GM18867 (cell line): ENCODE measurements at regions not wholly inside any gene's neighbourhood (a gene's known extent, or its start where the extent isn't known, plus 50 kb on each side); places are given as distances from the start of the nearest gene placed in this dataset.

ENCODE experiments used
- ATAC-seq: cut with Tn5 transposase; IDR thresholded peaks from one replicate; pipeline ENCODE4 v1.9.1; 2021; ENCODE audit warnings: mild to moderate bottlenecking, moderate library complexity; ENCODE audit not compliant: unreplicated experiment

DNA sequence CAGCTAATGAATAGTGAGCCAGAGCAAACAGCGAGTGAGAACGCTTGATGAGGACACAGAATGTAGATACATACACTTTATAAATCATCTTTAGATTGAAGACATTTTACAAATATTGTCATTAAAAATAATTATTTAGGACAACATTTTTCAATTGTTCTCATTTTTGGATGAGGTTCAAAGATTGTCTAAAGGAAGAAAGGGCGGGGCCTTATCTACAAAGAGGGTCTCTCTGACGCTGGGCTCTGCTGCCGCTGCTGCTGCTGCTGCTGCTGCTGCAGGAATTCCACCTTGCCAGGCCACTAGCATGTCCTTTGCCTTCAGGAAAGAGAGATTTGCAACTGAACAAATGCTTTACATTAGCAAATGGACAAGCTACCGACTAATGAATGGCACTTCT, 220.7 kb upstream of the TMEM161B start:
- no peak for ATAC-seq

DNA sequence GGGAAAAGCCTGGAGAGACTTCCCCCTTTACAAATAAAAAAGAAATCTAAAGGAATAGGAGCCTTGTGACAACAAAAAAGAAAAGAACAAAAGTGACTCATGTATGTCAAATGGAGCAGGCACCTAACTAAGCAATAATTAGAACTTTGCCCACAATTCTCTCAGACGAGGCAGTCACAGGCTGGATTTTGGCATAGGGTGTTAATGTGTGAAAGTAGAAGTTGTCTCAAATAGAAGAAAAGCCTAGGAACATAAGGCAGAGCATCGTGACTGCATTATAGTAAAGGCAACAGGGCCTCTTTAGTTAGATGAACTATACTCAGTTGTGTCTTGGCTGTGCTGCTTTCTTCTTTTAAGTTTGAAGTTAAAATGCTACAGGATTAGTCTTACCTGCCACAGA, 219.9 kb upstream of the TMEM161B start:
- no peak for ATAC-seq

DNA sequence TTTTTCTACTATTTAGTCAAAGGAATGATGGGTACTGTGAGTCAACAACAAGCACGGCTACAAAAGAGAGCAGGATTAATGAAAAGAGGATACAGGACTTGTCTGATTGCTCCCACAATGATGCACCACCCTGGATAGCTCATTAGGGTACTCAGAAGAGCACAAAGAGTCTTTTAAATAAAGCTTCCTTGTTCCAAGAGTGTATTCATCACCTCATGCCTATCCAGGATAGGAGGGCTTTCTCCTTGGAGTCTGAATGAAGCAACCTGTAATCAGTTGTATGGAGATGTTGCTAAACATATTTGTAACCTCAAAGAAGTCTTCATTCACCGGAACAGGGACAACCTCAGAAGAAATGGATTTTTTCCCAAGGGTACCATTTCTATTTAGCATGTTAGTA, 219.5 kb upstream of the TMEM161B start:
- ATAC-seq: no peak

DNA sequence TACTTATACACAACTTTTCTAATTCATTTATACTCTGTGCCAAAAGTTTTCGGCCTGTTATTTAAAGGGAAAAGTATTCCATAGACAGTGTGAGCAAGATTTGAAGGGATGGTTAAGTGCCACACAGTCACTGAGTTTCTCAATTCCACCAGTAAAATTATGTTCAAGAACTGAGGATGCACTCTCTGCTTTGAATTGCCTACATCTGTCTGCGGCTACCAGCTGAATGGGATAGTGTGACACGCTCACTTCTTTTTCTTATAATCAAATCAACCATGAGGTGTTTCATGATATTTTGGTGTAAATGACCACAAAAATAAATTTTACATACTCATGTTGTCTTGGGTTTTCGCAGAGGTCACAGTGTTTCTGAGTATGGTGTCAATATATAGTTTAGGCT, 218.4 kb upstream of the TMEM161B start:
- ATAC-seq: no peak

DNA sequence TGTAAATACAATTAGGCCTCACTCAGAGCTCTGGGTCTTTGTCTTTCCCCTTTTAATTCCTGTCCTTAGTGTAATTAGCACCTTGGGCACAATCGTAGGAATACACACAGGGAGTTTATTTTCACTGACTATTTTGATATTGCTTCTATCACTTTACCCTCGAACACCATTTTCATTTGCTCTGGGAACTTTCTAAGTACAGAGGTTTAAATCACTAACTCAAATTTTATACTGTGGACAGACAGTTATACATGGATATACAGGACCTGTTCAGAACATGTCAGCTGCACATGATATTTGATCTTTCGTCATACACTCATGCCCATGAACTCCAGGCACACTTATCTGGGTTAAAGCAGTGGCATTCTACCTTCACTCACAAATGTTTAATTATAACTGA, 217.8 kb upstream of the TMEM161B start:
- ATAC-seq: no peak

DNA sequence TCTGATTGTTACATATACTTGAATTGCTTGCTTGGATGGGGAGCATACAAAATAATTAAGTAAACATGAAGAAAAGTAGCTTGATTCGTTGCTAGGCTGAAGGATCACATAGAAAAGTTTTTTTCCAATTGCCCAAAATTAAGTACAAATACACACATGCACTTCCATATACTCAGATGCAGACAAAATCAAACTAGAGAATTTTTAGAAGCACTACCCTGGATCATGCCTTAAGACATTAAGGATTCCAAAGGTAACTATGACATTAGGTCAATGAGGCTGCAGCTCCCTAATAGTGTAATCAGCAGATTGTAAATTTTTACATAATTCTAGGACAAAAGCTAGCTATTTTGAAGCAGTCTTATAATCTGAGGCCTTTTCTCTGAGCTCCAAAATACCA, 216.9 kb upstream of the TMEM161B start:
- ATAC-seq: no peak

DNA sequence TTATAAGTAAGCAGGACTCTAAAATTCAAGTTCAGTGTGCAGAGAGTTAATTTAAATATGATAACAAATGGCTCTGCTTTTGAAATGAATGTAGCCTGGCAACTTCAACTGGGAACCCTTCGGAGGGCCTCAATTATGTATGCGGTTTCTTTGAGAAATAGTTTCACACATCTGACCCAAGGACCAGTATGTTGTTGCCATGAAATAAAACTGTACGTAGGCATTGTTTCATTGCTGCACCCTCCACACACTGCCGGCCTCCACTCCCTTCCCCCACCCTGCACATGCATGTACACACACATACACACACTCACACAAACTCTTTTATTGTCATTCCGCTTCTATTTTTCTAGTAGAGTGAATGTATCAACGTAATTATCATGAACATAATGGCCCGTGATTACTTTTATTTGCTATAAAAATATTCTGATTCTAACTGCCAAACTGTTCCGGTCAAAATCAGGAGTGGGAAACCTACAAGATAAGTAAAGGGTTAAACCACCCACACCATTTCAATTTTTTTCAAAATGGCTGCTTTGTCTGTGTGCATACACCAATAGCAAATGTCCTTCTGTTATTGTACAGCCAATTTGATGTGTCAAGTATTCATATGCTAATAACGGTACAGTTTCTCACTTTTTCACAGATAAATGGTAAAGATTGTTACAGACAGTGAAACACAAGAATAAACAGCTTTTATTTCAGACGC, 215.5 kb upstream of the TMEM161B start:
- no peak for ATAC-seq

DNA sequence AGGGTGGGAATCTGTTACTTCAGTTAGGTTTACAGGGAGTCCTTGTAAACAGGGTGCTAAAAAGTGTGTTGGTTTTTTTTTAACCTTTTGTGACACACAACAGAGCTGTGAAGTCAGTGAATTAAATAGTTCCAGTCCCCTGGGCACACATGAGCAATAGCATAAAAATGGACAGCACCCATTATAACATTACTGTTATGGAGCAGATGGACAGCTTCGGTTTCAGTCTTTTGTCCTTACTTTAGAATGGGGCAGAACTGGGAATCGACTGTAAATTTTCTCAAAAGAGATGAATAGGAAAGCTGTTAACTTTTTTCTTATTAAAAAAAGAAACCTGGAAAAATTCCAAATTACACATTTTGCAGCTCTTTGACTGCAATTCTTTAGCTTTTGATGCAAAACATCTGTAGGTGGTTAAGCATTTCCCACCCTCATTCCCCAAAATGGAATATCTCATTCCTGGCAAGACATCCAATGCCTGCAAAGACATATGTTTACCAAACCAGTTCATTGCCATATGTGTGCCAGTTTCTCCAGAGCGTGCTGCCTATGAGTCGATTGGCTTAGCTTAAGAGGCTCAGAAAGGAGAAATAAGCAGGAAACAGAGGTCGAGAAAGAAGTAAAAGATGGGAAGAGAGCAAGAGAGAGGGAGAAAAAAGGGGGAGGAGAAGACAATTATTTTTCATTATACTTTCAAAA, 212.3 kb upstream of the TMEM161B start:
- no peak for ATAC-seq

DNA sequence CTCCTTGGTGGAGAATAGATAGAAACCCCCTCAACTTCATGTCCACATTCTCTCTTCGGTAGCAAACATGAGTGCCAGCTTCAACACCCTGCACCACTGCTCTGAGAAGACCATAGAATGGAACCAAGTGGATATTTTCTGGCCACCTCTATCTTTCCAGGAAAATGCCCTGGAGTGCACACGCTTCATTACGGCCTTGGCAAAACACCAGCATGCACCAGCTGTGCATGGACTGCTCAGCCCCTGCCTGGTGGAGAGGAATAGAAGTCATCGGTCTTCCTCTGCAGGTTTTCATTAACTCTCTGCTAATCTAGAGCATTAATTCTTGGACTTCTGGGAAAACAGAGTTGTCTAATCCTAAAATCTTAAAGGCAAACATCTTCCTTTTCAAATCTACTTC, 211.6 kb upstream of the TMEM161B start:
- ATAC-seq: no peak

DNA sequence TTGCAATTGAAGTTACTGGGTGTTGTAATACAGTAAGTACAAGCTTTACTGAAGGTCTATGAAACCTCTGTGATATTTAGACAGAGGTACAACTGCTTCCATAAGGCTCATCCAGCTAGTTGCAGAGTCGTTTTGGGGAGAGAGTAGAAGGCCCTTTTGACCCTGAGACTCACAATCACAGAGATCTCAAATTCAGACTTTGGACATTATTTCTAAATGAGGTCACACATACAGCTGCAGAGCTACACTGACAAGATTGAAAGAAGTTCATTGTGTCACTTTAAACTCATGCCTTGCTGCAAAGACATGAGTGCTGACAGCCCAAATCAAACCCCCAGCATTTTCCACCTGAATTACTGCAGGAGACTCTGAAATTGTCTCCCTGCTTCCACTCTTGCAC, 205.9 kb upstream of the TMEM161B start:
- no peak for ATAC-seq

DNA sequence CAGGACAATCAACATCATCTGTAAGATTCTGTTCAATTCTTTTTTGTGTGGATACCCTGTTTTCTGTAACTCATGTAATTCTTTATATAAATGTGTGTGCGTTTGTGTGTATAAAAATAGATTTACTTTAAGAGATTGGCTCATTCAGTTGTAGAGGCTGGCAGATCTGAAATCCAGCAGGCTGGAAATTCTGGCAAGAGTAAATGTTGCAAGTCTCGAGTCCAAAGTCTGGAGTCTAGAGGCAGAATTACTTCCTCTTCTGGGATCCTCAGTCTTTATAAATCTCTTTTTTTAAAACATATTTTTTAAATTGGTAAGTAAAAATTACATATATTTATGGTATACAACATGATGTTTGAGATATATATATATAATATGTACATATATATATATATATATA, 202.1 kb upstream of the TMEM161B start:
- ATAC-seq: no peak

DNA sequence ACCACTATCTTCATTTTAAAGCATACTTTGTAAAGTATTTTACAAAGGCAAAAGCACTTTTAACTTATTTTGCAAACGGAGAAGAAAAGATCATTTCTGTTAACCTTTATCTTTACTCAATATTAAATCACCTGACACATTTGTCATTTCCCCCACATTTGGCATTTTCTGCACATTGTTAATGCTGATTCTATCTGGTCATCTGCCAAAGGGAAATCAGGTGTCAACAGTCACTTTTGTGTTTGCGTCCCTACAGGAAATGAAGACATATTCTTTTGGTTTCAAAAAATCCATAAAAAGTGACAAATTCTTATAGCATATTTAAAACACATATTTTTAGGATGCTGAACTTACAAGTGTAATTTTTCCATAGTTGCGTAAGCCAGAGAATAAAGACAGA, 191.3 kb upstream of the TMEM161B start:
- no peak for ATAC-seq

DNA sequence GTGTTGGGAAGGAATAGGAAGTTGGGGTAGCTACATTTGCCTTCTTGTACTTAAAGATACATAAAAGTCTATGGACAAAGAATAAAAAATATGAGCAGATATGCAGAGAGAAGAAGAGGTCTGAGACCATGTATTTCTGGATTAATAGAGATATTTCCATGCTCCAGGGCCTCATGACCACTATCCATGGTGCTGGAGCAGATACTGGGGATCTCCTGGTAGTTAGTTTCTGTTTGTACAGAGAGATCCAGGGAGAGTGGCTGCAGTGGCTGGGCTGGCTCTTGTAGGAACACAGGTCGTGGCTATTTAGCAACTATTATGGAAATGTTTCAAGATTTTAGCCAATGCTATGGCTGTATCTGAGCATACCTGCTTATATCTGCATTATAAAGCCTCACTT, 184.2 kb upstream of the TMEM161B start:
- no peak for ATAC-seq

DNA sequence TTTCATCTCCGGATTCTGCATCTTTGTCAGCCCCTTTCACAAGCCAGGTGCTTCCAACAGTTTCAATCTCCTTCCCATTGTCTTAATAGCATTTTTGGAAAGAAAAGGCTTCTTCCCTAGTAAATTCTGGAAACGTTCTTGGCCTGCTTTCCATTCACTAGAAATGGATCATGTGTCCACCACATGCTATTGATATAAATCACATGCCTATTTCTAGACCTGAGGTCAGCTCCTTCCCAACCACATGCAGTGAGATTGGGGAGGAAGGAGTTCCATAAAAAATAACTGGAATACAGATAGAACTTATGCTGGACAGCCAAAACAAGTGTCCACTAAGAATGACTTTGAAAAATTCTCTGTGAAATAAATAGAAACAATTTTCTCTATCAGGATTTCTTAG, 181.6 kb upstream of the TMEM161B start:
- no peak for ATAC-seq

DNA sequence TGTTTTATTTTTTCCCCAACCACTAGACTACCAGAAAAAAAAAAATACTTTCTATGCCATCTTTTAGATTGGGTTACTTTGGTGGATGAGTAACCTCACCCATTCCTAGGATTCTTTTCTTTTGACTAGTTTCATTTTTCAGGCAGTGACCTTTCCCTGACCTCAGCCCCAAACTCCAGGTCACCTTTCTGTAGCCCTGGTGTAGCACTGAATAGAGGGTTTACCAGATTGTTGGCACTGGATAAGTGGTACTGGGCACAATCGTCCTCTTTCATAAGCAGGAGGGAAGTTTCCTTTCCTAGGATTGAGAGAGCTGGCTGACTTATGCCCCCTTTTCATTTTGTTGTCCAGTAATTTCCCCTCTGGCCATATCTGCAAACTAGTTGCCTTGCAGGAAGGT, 169.4 kb upstream of the TMEM161B start:
- no peak for ATAC-seq

DNA sequence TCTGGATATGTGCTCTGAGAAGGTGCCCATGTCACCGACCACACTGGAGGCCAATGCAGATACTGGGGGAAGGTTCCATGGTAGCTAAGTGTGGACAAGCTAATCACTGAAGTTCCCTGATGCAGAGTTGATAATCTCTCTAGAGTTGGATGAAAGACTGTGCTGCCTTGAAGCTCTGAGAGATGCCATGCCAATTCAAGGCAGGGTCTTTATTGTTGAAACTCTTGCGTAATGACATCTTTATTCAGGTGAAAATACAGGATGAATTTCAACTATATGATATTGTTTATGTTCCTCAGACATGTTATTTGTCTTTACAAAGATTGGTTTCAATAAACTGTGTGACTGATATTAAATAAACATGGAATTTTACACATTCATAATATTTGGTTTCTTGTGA, 167.6 kb upstream of the TMEM161B start:
- ATAC-seq: no peak

DNA sequence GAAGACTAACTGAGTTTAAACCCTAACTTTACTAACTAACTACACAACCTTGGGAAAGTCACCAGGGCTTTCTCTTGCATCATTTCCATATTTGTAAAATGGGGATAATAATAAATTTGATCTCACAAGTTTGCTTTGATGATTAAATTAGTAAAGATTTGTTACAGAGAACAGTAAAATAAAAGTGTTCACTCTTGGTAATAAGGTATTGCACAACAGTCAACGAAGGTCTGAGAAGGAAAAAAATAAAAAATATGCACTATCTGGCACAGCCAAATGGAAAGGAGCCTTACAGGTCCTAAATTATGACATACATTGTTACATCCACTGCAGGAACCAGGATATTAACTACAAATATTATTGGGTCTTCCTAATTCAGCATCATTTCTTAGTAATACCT, 160.0 kb upstream of the TMEM161B start:
- no peak for ATAC-seq

DNA sequence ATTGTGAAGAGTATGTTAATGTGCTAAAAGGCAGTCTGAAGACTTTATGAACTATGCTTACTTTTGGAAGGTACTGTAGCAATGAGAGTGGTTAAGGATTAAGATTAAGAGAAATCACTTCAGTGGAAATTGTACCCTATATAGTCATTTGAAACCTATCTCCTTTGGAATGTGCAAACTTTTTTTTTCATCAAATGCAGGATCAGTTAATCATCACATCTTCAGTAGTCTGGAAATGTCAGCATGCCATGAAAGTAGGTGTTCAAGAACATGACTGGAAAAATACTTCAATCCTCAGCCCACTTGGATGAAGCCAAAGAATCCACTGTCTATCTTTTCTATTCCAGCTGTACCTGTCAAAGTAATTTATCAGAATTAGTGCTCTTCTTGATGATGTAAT, 157.8 kb upstream of the TMEM161B start:
- no peak for ATAC-seq

DNA sequence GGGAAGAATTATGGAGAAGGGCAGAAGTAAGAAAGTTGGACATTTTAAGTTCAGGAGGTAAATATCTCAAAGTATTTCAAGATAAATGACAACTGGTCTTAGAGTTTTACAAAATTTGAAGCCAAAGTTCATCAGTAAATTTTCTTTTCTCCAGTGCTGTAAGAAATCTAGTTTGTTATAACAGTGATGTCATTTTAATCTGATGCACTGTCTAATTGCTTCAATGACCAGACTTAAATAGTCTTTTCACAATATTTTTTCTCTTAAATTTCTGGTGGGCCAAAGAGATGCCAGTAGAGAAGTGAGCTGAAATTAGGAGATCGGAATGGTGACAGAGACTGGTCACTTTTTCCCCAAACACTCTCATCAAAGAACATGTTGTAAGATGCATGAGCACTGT, 156.5 kb upstream of the TMEM161B start:
- no peak for ATAC-seq

DNA sequence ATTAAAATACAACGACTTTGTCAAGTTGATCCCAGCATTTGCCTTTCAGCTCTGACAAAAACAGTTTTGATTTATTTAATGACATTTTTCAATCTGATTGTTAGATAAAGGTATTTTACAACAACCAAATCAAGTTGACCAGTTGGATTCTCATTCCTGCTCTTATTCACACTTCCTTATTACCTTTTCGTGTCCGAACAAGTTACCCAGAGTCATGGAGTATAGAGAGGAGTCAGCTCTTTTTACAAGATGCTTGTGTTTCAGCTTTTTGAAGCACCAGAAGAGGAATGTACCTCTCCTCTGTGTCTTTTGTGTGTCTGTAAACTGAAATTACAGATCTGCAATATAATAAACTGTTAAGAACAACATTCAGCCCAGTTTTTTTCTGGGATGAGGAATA, 151.3 kb upstream of the TMEM161B start:
- no peak for ATAC-seq

DNA sequence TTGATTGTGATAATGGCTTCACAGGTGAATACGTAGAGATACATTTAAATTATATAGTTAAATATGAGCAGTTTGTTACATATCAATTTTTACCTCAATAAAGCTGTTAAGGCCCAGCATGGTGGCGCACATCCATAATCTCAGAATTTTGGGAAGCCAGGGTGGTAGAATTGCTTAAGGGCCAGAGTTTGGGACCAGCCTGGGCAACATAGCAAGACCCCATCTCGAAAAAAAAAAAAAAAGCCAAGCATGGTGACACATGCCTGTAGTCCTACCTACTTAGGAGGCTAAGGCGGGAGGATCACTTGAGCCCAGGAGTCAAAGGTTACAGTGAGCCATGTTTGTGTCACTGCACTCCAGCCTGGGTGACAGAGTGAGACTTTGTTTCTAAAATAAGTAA, 138.7 kb upstream of the TMEM161B start:
- ATAC-seq: no peak

DNA sequence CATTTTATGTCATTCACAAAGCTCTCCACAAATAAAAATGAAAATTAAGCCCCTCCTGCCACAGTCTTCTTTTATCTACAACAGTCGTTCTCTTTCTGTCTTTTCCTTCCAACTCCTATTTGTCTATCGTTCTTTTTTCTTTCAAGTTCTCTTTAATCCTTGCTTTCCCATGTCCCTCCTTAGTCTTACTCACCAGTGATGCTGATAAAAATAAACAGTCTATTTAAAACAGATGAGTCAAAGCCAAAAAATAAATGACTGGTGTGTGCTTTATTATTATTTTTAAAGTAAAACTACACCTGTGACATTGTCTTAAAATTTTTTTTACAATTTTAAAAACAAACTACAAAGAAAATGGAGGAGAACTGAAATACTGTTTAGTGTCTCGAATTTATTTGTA, 137.1 kb upstream of the TMEM161B start:
- ATAC-seq: no peak

DNA sequence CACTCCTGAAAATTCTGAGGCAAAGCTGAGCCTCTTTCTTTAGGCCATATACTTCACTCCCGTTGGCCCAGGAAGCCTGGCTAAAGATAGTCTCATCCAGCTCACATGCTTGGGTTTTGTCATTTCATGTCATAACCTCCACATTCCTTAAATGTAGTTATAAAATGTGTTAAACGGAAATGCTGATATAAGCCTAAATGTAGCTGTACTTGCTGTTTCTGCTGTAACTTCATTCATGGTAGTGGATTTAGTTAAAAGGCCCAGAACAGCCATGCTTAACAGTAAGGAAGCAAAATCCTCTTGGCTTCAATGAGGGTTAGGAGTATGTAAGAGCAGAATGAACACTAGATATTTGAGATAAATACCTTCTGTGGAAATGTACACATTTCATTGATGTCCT, 135.8 kb upstream of the TMEM161B start:
- no peak for ATAC-seq
